ENCODE measurements at regions not wholly inside any gene's neighbourhood (a gene's known extent, or its start where the extent isn't known, plus 50 kb on each side); places are given as distances from the start of the nearest gene placed in this dataset.

- TF ChIP-seq, protein P1, sequence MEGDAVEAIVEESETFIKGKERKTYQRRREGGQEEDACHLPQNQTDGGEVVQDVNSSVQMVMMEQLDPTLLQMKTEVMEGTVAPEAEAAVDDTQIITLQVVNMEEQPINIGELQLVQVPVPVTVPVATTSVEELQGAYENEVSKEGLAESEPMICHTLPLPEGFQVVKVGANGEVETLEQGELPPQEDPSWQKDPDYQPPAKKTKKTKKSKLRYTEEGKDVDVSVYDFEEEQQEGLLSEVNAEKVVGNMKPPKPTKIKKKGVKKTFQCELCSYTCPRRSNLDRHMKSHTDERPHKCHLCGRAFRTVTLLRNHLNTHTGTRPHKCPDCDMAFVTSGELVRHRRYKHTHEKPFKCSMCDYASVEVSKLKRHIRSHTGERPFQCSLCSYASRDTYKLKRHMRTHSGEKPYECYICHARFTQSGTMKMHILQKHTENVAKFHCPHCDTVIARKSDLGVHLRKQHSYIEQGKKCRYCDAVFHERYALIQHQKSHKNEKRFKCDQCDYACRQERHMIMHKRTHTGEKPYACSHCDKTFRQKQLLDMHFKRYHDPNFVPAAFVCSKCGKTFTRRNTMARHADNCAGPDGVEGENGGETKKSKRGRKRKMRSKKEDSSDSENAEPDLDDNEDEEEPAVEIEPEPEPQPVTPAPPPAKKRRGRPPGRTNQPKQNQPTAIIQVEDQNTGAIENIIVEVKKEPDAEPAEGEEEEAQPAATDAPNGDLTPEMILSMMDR (IDR thresholded peaks at IDR 0.05) = no peak
- TF ChIP-seq TEAD4 (IDR thresholded peaks at IDR 0.05; ENCODE audit: borderline replicate concordance, insufficient read depth) = no peak
- TF ChIP-seq, protein P2, sequence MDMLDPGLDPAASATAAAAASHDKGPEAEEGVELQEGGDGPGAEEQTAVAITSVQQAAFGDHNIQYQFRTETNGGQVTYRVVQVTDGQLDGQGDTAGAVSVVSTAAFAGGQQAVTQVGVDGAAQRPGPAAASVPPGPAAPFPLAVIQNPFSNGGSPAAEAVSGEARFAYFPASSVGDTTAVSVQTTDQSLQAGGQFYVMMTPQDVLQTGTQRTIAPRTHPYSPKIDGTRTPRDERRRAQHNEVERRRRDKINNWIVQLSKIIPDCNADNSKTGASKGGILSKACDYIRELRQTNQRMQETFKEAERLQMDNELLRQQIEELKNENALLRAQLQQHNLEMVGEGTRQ (IDR thresholded peaks at IDR 0.05; ENCODE audit: borderline replicate concordance, low read depth, low read length) = no peak
- no peak for TF ChIP-seq MEF2A (IDR thresholded peaks at IDR 0.05; ENCODE audit: borderline replicate concordance, low read depth)
- no peak for TF ChIP-seq POLR2AphosphoS5 (IDR thresholded peaks at IDR 0.05; ENCODE audit: low read depth, low read length)
These were observed 234.1 kb upstream of the NR3C2 start for GRCh38 chr4:148676344-148676743.

Data from SK-N-SH (cell line).